ENCODE measurements at regions not wholly inside any gene's neighbourhood (a gene's known extent, or its start where the extent isn't known, plus 50 kb on each side); places are given as distances from the start of the nearest gene placed in this dataset.

GRCh38 chr2:122328816-122329215 lies 573.4 kb downstream of the TSN start:
- no peak overlapping the region for H3K27ac ChIP-seq (ENCODE audit: low read depth, low read length)
- TF ChIP-seq, protein P1, sequence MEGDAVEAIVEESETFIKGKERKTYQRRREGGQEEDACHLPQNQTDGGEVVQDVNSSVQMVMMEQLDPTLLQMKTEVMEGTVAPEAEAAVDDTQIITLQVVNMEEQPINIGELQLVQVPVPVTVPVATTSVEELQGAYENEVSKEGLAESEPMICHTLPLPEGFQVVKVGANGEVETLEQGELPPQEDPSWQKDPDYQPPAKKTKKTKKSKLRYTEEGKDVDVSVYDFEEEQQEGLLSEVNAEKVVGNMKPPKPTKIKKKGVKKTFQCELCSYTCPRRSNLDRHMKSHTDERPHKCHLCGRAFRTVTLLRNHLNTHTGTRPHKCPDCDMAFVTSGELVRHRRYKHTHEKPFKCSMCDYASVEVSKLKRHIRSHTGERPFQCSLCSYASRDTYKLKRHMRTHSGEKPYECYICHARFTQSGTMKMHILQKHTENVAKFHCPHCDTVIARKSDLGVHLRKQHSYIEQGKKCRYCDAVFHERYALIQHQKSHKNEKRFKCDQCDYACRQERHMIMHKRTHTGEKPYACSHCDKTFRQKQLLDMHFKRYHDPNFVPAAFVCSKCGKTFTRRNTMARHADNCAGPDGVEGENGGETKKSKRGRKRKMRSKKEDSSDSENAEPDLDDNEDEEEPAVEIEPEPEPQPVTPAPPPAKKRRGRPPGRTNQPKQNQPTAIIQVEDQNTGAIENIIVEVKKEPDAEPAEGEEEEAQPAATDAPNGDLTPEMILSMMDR (IDR thresholded peaks at IDR 0.05; ENCODE audit: low read depth, low read length), result no peak
- H3K9me3 ChIP-seq (ENCODE audit: control insufficient read depth, insufficient read depth, low read length), result no peaks in the 10 kb centered on the region
- CTCF ChIA-PET, result no interaction called here
- no peak for DNase-seq (ENCODE audit: low read depth, low spot score)
- no peak overlapping the region for H3K4me3 ChIP-seq (ENCODE audit: low read depth, low read length)
- no peaks in the 10 kb centered on the region for H3K27me3 ChIP-seq (ENCODE audit: control insufficient read depth, insufficient read depth, low read length)
- POLR2A ChIA-PET, result no interaction called here

GRCh38 chr2:122329278-122329677 lies 573.8 kb downstream of the TSN start:
- POLR2A ChIA-PET, result no interaction called here
- TF ChIP-seq, protein P1 (IDR thresholded peaks at IDR 0.05; ENCODE audit: low read depth, low read length), result no peak
- CTCF ChIA-PET, result no interaction called here

GRCh38 chr2:122333932-122334331 lies 578.5 kb downstream of the TSN start:
- no peak for DNase-seq (ENCODE audit: low read depth, low spot score)
- no peaks in the 10 kb centered on the region for H3K27me3 ChIP-seq (ENCODE audit: control insufficient read depth, insufficient read depth, low read length)

More at GRCh38 chr2:122329278-122329677, 573.8 kb downstream of the TSN start:
- no peak for DNase-seq (ENCODE audit: low read depth, low spot score)
- Histone ChIP-seq H3K9me3 (ENCODE audit: control insufficient read depth, insufficient read depth, low read length) (no peaks in the 10 kb centered on the region), H3K4me3 (ENCODE audit: low read depth, low read length) (no peak overlapping the region), H3K27me3 (ENCODE audit: control insufficient read depth, insufficient read depth, low read length) (no peaks in the 10 kb centered on the region), H3K27ac (ENCODE audit: low read depth, low read length) (no peak overlapping the region)

GRCh38 chr2:122338000-122338399 lies 582.5 kb downstream of the TSN start:
- no peak overlapping the region for H3K4me3 ChIP-seq (ENCODE audit: low read depth, low read length)
- ChIA-PET CTCF (no interaction called here), POLR2A (no interaction called here)
- H3K27ac ChIP-seq (ENCODE audit: low read depth, low read length), result no peak overlapping the region
- no peaks in the 10 kb centered on the region for H3K27me3 ChIP-seq (ENCODE audit: control insufficient read depth, insufficient read depth, low read length)
- DNase-seq (ENCODE audit: low read depth, low spot score), result no peak
- H3K9me3 ChIP-seq (ENCODE audit: control insufficient read depth, insufficient read depth, low read length), result no peaks in the 10 kb centered on the region; the same call in 1 of the 2 replicates
- TF ChIP-seq, protein P1 (IDR thresholded peaks at IDR 0.05; ENCODE audit: low read depth, low read length), result no peak

More at GRCh38 chr2:122333932-122334331, 578.5 kb downstream of the TSN start:
- no peak overlapping the region for H3K27ac ChIP-seq (ENCODE audit: low read depth, low read length)
- no peaks in the 10 kb centered on the region; the same call in 1 of the 2 replicates for H3K9me3 ChIP-seq (ENCODE audit: control insufficient read depth, insufficient read depth, low read length)
- CTCF ChIA-PET, result no interaction called here
- POLR2A ChIA-PET, result no interaction called here
- TF ChIP-seq, protein P1 (IDR thresholded peaks at IDR 0.05; ENCODE audit: low read depth, low read length), result no peak
- H3K4me3 ChIP-seq (ENCODE audit: low read depth, low read length), result no peak overlapping the region

GRCh38 chr2:122340246-122340645 lies 584.8 kb downstream of the TSN start:
- no peaks in the 10 kb centered on the region for H3K27me3 ChIP-seq (ENCODE audit: control insufficient read depth, insufficient read depth, low read length)
- ChIA-PET POLR2A (no interaction called here), CTCF (no interaction called here)
- DNase-seq (ENCODE audit: low read depth, low spot score), result no peak
- TF ChIP-seq, protein P1 (IDR thresholded peaks at IDR 0.05; ENCODE audit: low read depth, low read length), result no peak
- H3K4me3 ChIP-seq (ENCODE audit: low read depth, low read length), result no peak overlapping the region
- no peaks in the 10 kb centered on the region; the same call in 1 of the 2 replicates for H3K9me3 ChIP-seq (ENCODE audit: control insufficient read depth, insufficient read depth, low read length)
- no peak overlapping the region for H3K27ac ChIP-seq (ENCODE audit: low read depth, low read length)
